Uterus (tissue), 2 donors: ENCODE measurements at regions not wholly inside any gene's neighbourhood (a gene's known extent, or its start where the extent isn't known, plus 50 kb on each side); places are given as distances from the start of the nearest gene placed in this dataset.

Source experiments
- POLR2A ChIP-seq, 2 donors: fragments of 450-650 bp; IDR thresholded peaks; one replicate each; pipeline ENCODE4 v1.6.1; 2016; ENCODE audit warnings: antibody characterized with exemption in 2 of 2, mild to moderate bottlenecking in 1 of 2, moderate library complexity in 1 of 2
- TF ChIP-seq, protein P1 (sequence below), 4 experiments: fragments of 200-600 bp in 2 of 4; fragments of 450-650 bp in 2 of 4; sonication (generic) in 2 of 4; IDR thresholded peaks; one replicate each; pipeline ENCODE4 v1.5.1; 2016 to 2019; ENCODE audit warnings: antibody characterized with exemption in 4 of 4, mild to moderate bottlenecking in 2 of 4, moderate library complexity in 1 of 4

DNA sequence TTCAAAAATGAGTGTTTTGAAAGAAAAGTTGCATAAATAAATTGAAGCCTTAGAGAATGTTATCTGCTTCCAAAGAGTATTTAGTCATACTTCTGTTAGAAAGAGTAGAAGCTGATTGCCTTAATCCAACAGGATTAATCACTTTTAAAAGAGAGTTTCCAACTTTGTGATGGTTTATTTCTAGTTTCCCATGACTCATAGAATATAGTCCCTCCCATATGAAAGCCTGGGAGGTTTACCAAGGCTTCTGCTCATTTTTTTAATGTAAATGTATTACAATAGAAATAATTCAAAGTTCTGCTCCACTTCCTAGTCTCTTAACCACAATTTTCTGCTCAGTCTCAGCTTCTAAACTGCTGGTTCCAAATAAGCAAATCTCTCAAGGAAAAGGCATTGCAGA lies 118.0 kb upstream of the IRAK1BP1 start:
- no peak for TF ChIP-seq POLR2A (IDR thresholded peaks at IDR 0.05)
- TF ChIP-seq, protein P1, sequence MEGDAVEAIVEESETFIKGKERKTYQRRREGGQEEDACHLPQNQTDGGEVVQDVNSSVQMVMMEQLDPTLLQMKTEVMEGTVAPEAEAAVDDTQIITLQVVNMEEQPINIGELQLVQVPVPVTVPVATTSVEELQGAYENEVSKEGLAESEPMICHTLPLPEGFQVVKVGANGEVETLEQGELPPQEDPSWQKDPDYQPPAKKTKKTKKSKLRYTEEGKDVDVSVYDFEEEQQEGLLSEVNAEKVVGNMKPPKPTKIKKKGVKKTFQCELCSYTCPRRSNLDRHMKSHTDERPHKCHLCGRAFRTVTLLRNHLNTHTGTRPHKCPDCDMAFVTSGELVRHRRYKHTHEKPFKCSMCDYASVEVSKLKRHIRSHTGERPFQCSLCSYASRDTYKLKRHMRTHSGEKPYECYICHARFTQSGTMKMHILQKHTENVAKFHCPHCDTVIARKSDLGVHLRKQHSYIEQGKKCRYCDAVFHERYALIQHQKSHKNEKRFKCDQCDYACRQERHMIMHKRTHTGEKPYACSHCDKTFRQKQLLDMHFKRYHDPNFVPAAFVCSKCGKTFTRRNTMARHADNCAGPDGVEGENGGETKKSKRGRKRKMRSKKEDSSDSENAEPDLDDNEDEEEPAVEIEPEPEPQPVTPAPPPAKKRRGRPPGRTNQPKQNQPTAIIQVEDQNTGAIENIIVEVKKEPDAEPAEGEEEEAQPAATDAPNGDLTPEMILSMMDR (IDR thresholded peaks at IDR 0.05), result no peak
